Liver (tissue), 8 donors: ENCODE measurements at regions not wholly inside any gene's neighbourhood (a gene's known extent, or its start where the extent isn't known, plus 50 kb on each side); places are given as distances from the start of the nearest gene placed in this dataset.

Experiments
- DNase-seq: peaks from one replicate; pipeline ENCODE4 v3.0.0-alpha.2; 2017; ENCODE audit warnings: low spot score
- H3K27ac ChIP-seq, 2 donors: one replicate each; pipeline ENCODE4 v1.7.0; 2013; ENCODE audit warnings: inconsistent platforms in 2 of 2, low read length in 2 of 2, control low read depth in 1 of 2, low read depth in 1 of 2, mild to moderate bottlenecking in 1 of 2
- H3K27me3 ChIP-seq, 4 donors: one replicate each; pipeline versions ENCODE4 v1.6.1 to v1.7.0; 2013; ENCODE audit warnings: low read length in 3 of 4, inconsistent platforms in 1 of 4, mild to moderate bottlenecking in 1 of 4, moderate library complexity in 1 of 4; ENCODE audit not compliant: control insufficient read depth in 4 of 4, insufficient read depth in 4 of 4
- H3K36me3 ChIP-seq, 4 donors: one replicate each; pipeline versions ENCODE4 v1.6.1 to v1.7.0; 2013; ENCODE audit warnings: low read length in 3 of 4, mild to moderate bottlenecking in 3 of 4, low read depth in 1 of 4, moderate library complexity in 1 of 4; ENCODE audit not compliant: control insufficient read depth in 4 of 4, insufficient read depth in 3 of 4
- H3K4me1 ChIP-seq, 4 donors: one replicate each; pipeline versions ENCODE4 v1.6.1 to v1.7.0; 2013; ENCODE audit warnings: low read length in 3 of 4, mild to moderate bottlenecking in 3 of 4, moderate library complexity in 1 of 4; ENCODE audit not compliant: control insufficient read depth in 4 of 4, insufficient read depth in 4 of 4
- H3K4me3 ChIP-seq, 3 donors: one replicate each; pipeline versions ENCODE4 v1.6.1 to v1.7.0; 2013; ENCODE audit warnings: low read length in 3 of 3, control low read depth in 1 of 3, low read depth in 1 of 3, mild to moderate bottlenecking in 1 of 3
- H3K9ac ChIP-seq, 2 donors: one replicate each; pipeline ENCODE4 v1.7.0; 2013; ENCODE audit warnings: low read length in 2 of 2, mild to moderate bottlenecking in 2 of 2, moderate library complexity in 2 of 2, control low read depth in 1 of 2, low read depth in 1 of 2
- H3K9me3 ChIP-seq, 4 donors: one replicate each; pipeline versions ENCODE4 v1.6.1 to v1.7.0; 2013; ENCODE audit warnings: low read length in 3 of 4; ENCODE audit not compliant: control insufficient read depth in 4 of 4
- EGR1 ChIP-seq, 2 donors: IDR thresholded peaks; 2 replicates each; pipeline ENCODE4 v1.6.1; 2016 to 2018; ENCODE audit warnings: antibody characterized with exemption in 2 of 2, low read depth in 2 of 2
- FOXA1 ChIP-seq: IDR thresholded peaks from 2 replicates; pipeline ENCODE4 v1.6.1; 2016; ENCODE audit warnings: antibody characterized with exemption
- FOXA2 ChIP-seq: IDR thresholded peaks from 2 replicates; pipeline ENCODE4 v1.6.1; 2016; ENCODE audit warnings: antibody characterized with exemption
- HNF4A ChIP-seq, 2 donors: conservative IDR thresholded peaks; 2 replicates each; pipeline ENCODE4 v1.6.1; 2016; ENCODE audit warnings: antibody characterized with exemption in 2 of 2, mild to moderate bottlenecking in 2 of 2
- HNF4G ChIP-seq: IDR thresholded peaks from 2 replicates; pipeline ENCODE4 v1.6.1; 2016; ENCODE audit warnings: antibody characterized with exemption
- JUND ChIP-seq, 2 donors: IDR thresholded peaks; 2 replicates each; pipeline ENCODE4 v1.6.1; 2016; ENCODE audit warnings: antibody characterized with exemption in 2 of 2
- RAD21 ChIP-seq, 2 donors: IDR thresholded peaks; 2 replicates each; pipeline ENCODE4 v1.6.1; 2016; ENCODE audit warnings: antibody characterized with exemption in 2 of 2, mild to moderate bottlenecking in 2 of 2
- RXRA ChIP-seq, 2 donors: IDR thresholded peaks; 2 replicates each; pipeline ENCODE4 v1.6.1; 2017 to 2018; ENCODE audit warnings: antibody characterized with exemption in 2 of 2, mild to moderate bottlenecking in 1 of 2
- SP1 ChIP-seq: IDR thresholded peaks from 2 replicates; pipeline ENCODE4 v1.6.1; 2018; ENCODE audit warnings: antibody characterized with exemption, mild to moderate bottlenecking
- TAF1 ChIP-seq: conservative IDR thresholded peaks from 2 replicates; pipeline ENCODE4 v1.6.1; 2016; ENCODE audit warnings: antibody characterized with exemption, mild to moderate bottlenecking
- YY1 ChIP-seq: IDR thresholded peaks from 2 replicates; pipeline ENCODE4 v1.6.1; 2016; ENCODE audit warnings: antibody characterized with exemption, mild to moderate bottlenecking
- WGBS: extraction: QIAGEN DNeasy Blood & Tissue Kit; methylation state at CpG from one replicate; pipeline ENCODE4 v1.1.7; 2013; 5-methylcytosine and 5-hydroxymethylcytosine counted together
- TF ChIP-seq, protein P1 (sequence below): fragments of 150-350 bp; IDR thresholded peaks from 2 replicates; pipeline ENCODE4 v1.5.1; 2017; ENCODE audit warnings: improper control_type of control experiment, low read depth, low read length; ENCODE audit not compliant: missing input control
- TF ChIP-seq, protein P2 (sequence below): IDR thresholded peaks from 2 replicates; pipeline ENCODE4 v1.6.1; 2016; ENCODE audit warnings: antibody characterized with exemption
- TF ChIP-seq, protein P3 (sequence below): IDR thresholded peaks from 2 replicates; pipeline ENCODE4 v1.6.1; 2016; ENCODE audit warnings: antibody characterized with exemption
- TF ChIP-seq, protein P4 (sequence below): IDR thresholded peaks from 2 replicates; pipeline ENCODE4 v1.6.1; 2016; ENCODE audit warnings: antibody characterized with exemption, mild to moderate bottlenecking
- TF ChIP-seq, protein P5 (sequence below): IDR thresholded peaks from 2 replicates; pipeline ENCODE4 v1.6.1; 2016; ENCODE audit warnings: antibody characterized with exemption
- donor health status: healthy.
- donor health status: healthy.
- donor health status: healthy.
- donor health status: healthy.
- donor health status: healthy.

DNA sequence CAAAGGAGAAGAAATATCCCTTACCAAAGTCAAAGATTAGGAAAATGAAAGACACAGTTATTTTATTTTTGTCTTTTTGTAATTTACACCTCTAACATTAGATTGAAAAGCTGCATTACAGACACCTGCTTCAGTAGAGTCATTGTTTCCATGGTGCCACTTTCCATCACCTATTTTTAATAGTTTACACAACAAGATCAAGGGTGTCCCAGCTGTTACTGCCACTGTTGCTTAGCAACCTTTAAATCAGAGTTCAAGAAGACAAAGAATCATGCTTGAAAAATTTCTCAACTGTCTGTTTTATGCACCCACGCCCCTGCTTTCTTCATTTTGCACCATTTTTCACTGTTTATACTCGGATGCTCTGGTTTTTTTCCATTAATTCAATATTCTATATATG lies 668.2 kb upstream of the GJE1 start:
- Histone ChIP-seq H3K27ac (no peak overlapping the region), H3K9me3 (no peaks in the 10 kb centered on the region), H3K36me3 (no peaks in the 10 kb centered on the region), H3K27me3 (no peaks in the 10 kb centered on the region), H3K4me3 (no peak overlapping the region), H3K9ac (no peak overlapping the region), H3K4me1 (no peaks in the 10 kb centered on the region)
- no peak for DNase-seq
- TF ChIP-seq, protein P1, sequence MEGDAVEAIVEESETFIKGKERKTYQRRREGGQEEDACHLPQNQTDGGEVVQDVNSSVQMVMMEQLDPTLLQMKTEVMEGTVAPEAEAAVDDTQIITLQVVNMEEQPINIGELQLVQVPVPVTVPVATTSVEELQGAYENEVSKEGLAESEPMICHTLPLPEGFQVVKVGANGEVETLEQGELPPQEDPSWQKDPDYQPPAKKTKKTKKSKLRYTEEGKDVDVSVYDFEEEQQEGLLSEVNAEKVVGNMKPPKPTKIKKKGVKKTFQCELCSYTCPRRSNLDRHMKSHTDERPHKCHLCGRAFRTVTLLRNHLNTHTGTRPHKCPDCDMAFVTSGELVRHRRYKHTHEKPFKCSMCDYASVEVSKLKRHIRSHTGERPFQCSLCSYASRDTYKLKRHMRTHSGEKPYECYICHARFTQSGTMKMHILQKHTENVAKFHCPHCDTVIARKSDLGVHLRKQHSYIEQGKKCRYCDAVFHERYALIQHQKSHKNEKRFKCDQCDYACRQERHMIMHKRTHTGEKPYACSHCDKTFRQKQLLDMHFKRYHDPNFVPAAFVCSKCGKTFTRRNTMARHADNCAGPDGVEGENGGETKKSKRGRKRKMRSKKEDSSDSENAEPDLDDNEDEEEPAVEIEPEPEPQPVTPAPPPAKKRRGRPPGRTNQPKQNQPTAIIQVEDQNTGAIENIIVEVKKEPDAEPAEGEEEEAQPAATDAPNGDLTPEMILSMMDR = no peak
- TF ChIP-seq HNF4A (conservative IDR thresholded peaks at IDR 0.05) (no peak), RAD21 (IDR thresholded peaks at IDR 0.05) (no peak), YY1 (no peak), RXRA (IDR thresholded peaks at IDR 0.05) (no peak), TAF1 (no peak), FOXA2 (no peak), HNF4G (no peak), EGR1 (IDR thresholded peaks at IDR 0.05; ENCODE audit: low read depth in 2 of 2) (no peak), FOXA1 (no peak)
- TF ChIP-seq, protein P2, sequence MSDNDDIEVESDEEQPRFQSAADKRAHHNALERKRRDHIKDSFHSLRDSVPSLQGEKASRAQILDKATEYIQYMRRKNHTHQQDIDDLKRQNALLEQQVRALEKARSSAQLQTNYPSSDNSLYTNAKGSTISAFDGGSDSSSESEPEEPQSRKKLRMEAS = no peak
- TF ChIP-seq, protein P3, sequence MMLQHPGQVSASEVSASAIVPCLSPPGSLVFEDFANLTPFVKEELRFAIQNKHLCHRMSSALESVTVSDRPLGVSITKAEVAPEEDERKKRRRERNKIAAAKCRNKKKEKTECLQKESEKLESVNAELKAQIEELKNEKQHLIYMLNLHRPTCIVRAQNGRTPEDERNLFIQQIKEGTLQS = no peak
- TF ChIP-seq, protein P4, sequence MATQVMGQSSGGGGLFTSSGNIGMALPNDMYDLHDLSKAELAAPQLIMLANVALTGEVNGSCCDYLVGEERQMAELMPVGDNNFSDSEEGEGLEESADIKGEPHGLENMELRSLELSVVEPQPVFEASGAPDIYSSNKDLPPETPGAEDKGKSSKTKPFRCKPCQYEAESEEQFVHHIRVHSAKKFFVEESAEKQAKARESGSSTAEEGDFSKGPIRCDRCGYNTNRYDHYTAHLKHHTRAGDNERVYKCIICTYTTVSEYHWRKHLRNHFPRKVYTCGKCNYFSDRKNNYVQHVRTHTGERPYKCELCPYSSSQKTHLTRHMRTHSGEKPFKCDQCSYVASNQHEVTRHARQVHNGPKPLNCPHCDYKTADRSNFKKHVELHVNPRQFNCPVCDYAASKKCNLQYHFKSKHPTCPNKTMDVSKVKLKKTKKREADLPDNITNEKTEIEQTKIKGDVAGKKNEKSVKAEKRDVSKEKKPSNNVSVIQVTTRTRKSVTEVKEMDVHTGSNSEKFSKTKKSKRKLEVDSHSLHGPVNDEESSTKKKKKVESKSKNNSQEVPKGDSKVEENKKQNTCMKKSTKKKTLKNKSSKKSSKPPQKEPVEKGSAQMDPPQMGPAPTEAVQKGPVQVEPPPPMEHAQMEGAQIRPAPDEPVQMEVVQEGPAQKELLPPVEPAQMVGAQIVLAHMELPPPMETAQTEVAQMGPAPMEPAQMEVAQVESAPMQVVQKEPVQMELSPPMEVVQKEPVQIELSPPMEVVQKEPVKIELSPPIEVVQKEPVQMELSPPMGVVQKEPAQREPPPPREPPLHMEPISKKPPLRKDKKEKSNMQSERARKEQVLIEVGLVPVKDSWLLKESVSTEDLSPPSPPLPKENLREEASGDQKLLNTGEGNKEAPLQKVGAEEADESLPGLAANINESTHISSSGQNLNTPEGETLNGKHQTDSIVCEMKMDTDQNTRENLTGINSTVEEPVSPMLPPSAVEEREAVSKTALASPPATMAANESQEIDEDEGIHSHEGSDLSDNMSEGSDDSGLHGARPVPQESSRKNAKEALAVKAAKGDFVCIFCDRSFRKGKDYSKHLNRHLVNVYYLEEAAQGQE = no peak
- TF ChIP-seq, protein P5, sequence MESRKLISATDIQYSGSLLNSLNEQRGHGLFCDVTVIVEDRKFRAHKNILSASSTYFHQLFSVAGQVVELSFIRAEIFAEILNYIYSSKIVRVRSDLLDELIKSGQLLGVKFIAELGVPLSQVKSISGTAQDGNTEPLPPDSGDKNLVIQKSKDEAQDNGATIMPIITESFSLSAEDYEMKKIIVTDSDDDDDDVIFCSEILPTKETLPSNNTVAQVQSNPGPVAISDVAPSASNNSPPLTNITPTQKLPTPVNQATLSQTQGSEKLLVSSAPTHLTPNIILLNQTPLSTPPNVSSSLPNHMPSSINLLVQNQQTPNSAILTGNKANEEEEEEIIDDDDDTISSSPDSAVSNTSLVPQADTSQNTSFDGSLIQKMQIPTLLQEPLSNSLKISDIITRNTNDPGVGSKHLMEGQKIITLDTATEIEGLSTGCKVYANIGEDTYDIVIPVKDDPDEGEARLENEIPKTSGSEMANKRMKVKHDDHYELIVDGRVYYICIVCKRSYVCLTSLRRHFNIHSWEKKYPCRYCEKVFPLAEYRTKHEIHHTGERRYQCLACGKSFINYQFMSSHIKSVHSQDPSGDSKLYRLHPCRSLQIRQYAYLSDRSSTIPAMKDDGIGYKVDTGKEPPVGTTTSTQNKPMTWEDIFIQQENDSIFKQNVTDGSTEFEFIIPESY = no peak
- 49% methylated on average over 2 of the region's 2 CpGs for WGBS

DNA sequence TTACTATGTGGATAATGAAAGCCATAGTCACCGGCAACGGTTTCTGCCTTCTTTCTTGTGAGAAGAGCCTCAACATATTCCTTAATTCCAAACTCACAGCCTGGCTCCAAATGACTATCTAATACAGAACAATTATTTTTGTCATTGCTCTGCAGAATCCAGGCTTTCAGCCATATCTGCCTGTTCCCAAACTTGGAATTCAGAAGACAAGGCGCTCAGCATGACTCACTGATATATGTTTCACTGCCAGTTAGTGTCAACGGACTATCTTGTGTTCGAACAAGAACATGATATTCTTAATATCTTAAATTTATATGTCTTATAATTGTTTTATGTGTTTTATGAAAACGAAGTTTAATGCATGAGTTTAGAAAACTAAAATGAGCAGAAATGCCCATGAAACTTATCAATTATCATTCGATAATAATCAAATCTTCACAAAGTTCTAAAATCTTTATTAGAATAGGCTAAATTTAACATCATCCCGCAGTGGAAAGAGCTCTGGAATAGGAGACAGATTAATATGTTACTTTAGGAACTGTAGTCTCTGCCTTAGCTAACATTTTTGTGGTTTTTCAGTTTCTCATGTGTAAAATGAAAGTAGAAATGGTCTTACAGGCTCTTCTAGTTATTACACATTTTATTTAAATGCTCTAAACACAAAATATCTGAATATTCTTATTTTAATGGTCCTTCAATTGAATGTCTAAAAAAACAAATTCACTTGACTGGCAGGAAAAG lies 669.3 kb upstream of the GJE1 start:
- H3K4me3 ChIP-seq = no peak overlapping the region
- no peaks in the 10 kb centered on the region for H3K4me1 ChIP-seq
- 80% methylated on average over 8 of the region's 8 CpGs for WGBS
- DNase-seq = no peak
- H3K36me3 ChIP-seq = no peaks in the 10 kb centered on the region
- H3K9me3 ChIP-seq = no peaks in the 10 kb centered on the region
- no peaks in the 10 kb centered on the region for H3K27me3 ChIP-seq
- H3K27ac ChIP-seq = no peak overlapping the region
- no peak overlapping the region for H3K9ac ChIP-seq
- TF ChIP-seq, protein P2 = no peak
- TF ChIP-seq FOXA2 (no peak), SP1 (no peak), JUND (IDR thresholded peaks at IDR 0.05) (peak; percentile 24 to 55), HNF4A (conservative IDR thresholded peaks at IDR 0.05) (no peak)
- TF ChIP-seq, protein P4 = no peak
- TF ChIP-seq, protein P5 = no peak
- TF ChIP-seq, protein P3 = no peak
